ENCODE measurements at regions not wholly inside any gene's neighbourhood (a gene's known extent, or its start where the extent isn't known, plus 50 kb on each side); places are given as distances from the start of the nearest gene placed in this dataset.

DNA sequence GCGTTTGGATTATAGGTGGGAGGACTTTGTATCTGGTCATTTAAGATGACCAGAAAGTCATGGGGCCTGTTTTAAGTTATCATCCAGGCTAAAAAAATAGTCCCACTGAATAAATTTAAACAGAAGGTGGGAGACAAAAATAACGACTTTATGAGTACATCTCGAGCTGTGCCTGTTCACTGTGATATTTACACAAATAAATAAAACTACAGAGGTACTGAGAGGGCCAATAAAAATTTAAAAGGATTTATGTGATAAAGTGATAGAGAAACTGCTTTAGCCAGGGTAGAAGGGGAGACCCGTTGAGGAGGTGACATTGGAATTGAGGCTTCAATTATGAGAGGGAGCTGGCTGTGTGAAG, 53.4 kb upstream of the PMEPA1 start:
- DNase-seq (no peak), FAIRE-seq (no peak)
- no peaks in the 10 kb centered on the region for H3K4me1 ChIP-seq (ENCODE audit: control insufficient read depth in 3 of 3, insufficient read depth in 2 of 3, low read depth in 1 of 3, low read length in 2 of 3)
- peaks cover 0 to 6% of the 10 kb centered on the region in 2 donors for H3K9me3 ChIP-seq (ENCODE audit: control insufficient read depth in 2 of 2, insufficient read depth in 1 of 2, low read depth in 1 of 2, low read length in 1 of 2)
- peaks cover 0 to 1% (median 0%) of the 10 kb centered on the region in 3 donors for H3K27me3 ChIP-seq (ENCODE audit: control insufficient read depth in 3 of 3, insufficient read depth in 3 of 3, low read length in 3 of 3)
- 57 to 75% (median 66%) methylated on average over 4 of the region's 4 CpGs for WGBS, 3 donors
- H3K27ac ChIP-seq (ENCODE audit: low read depth in 1 of 3, low read length in 2 of 3), result no peak overlapping the region
- H3K36me3 ChIP-seq (ENCODE audit: control insufficient read depth in 3 of 3, insufficient read depth in 2 of 3, low read depth in 1 of 3, low read length in 3 of 3), result no peaks in the 10 kb centered on the region
- H3K4me3 ChIP-seq (ENCODE audit: low read depth in 1 of 3, low read length in 3 of 3), result no peak overlapping the region

DNA sequence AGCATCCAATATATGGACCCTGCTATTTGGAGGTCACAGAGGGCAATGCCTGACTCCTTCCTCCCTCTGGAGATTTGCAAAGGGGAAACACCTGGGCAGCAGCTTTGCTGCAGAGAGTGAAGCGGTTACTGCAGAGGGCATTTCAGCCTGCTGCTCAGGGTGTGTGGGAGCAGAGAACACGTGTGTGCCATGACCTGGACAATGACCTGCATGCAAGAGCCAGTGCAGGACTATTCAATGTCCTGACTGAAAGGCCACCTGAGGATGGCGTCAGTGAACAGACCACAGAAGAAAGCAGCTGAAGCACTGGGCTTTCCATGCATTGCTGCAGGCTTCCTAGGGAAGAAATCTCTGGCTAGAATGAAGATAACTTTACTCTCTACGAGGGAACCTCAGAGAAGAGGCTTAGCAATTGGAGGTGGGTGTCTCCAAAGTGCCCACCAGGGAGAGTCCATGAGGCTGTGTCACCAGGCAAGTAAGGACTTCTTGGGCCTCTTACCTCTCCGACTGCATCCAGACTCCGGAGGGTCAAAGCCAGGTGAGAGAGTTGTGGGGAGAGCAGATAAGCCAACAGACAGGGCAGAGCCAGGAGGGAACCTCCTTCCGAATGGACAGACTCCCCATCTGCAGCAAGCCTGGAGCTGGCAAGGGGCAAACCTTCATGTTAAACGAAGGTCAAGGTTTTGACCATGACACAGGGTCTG, 52.9 kb upstream of the PMEPA1 start:
- no peaks in the 10 kb centered on the region for H3K4me1 ChIP-seq (ENCODE audit: control insufficient read depth in 3 of 3, insufficient read depth in 2 of 3, low read depth in 1 of 3, low read length in 2 of 3)
- 67 to 82% (median 67%) methylated on average over 8 of the region's 8 CpGs for WGBS, 3 donors
- H3K9me3 ChIP-seq (ENCODE audit: control insufficient read depth in 2 of 2, insufficient read depth in 1 of 2, low read depth in 1 of 2, low read length in 1 of 2), result peaks cover 0 to 6% of the 10 kb centered on the region in 2 donors
- DNase-seq, result no peak
- H3K27ac ChIP-seq (ENCODE audit: low read depth in 1 of 3, low read length in 2 of 3), result no peak overlapping the region
- no peak overlapping the region for H3K4me3 ChIP-seq (ENCODE audit: low read depth in 1 of 3, low read length in 3 of 3)
- no peak for FAIRE-seq
- peaks cover 0 to 1% (median 0%) of the 10 kb centered on the region in 3 donors for H3K27me3 ChIP-seq (ENCODE audit: control insufficient read depth in 3 of 3, insufficient read depth in 3 of 3, low read length in 3 of 3)
- H3K36me3 ChIP-seq (ENCODE audit: control insufficient read depth in 3 of 3, insufficient read depth in 2 of 3, low read depth in 1 of 3, low read length in 3 of 3), result no peaks in the 10 kb centered on the region

DNA sequence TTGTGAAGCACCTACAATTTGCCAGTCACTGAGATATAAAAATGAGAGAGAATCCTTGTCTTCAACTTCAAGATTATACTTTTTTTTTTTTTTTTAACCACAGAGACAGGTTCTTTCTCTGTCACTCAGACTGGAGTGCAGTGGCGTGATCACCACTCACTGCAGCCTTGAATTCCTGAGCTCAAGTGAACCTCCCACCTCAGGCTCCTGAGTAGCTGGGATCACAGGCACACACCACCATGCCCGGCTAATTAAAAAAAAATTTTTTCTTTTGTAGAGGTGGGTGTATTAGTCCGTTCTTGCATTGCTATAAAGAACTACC, 51.6 kb upstream of the PMEPA1 start:
- DNase-seq (no peak), FAIRE-seq (no peak)
- Histone ChIP-seq H3K4me3 (ENCODE audit: low read depth in 1 of 3, low read length in 3 of 3) (no peak overlapping the region), H3K27me3 (ENCODE audit: control insufficient read depth in 3 of 3, insufficient read depth in 3 of 3, low read length in 3 of 3) (peaks cover 0 to 4% (median 0%) of the 10 kb centered on the region in 3 donors), H3K27ac (ENCODE audit: low read depth in 1 of 3, low read length in 2 of 3) (no peak overlapping the region), H3K4me1 (ENCODE audit: control insufficient read depth in 3 of 3, insufficient read depth in 2 of 3, low read depth in 1 of 3, low read length in 2 of 3) (no peaks in the 10 kb centered on the region), H3K9me3 (ENCODE audit: control insufficient read depth in 2 of 2, insufficient read depth in 1 of 2, low read depth in 1 of 2, low read length in 1 of 2) (peaks cover 0 to 6% of the 10 kb centered on the region in 2 donors), H3K36me3 (ENCODE audit: control insufficient read depth in 3 of 3, insufficient read depth in 2 of 3, low read depth in 1 of 3, low read length in 3 of 3) (no peaks in the 10 kb centered on the region)
- 77 to 87% (median 78%) methylated on average over 3 of the region's 3 CpGs for WGBS, 3 donors

DNA sequence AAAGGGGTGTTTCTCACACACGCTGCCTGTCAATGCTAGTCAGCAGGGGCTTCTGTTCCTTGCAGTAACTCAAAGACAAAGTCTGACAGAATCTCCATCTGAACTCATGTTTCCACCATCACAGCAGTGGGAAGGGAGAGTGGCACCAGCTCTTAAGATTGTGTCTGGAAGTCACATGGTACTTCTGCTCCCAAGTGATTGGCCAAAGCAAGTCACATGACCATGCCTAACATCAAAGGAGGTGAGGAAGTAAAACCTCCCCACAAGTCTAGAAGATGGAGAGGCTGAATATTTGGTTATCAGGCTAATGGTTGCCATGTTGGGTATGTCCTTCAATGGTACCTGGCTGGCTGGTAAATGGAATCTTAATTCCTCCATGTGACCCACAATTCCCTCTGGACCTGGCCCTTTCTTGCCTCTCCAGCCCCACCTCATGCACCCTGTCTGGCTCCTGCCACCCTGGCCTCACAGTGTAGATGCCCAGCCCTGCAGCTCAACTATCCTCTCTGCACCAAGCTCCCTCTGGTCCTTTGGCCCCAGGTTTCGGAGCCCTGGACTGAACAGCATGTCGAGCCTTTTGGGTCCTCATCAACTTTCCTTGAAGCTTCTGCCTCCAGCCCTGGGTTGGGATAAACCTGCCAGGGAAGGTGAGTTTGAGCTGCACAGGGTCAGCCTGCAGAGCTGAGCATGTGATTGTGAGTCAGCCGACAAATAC, 51.0 kb upstream of the PMEPA1 start:
- peaks cover 0 to 6% of the 10 kb centered on the region in 2 donors for H3K9me3 ChIP-seq (ENCODE audit: control insufficient read depth in 2 of 2, insufficient read depth in 1 of 2, low read depth in 1 of 2, low read length in 1 of 2)
- no peak overlapping the region for H3K27ac ChIP-seq (ENCODE audit: low read depth in 1 of 3, low read length in 2 of 3)
- H3K36me3 ChIP-seq (ENCODE audit: control insufficient read depth in 3 of 3, insufficient read depth in 2 of 3, low read depth in 1 of 3, low read length in 3 of 3), result no peaks in the 10 kb centered on the region
- H3K27me3 ChIP-seq (ENCODE audit: control insufficient read depth in 3 of 3, insufficient read depth in 3 of 3, low read length in 3 of 3), result peaks cover 0 to 4% (median 0%) of the 10 kb centered on the region in 3 donors
- DNase-seq, result no peak
- no peaks in the 10 kb centered on the region for H3K4me1 ChIP-seq (ENCODE audit: control insufficient read depth in 3 of 3, insufficient read depth in 2 of 3, low read depth in 1 of 3, low read length in 2 of 3)
- 93 to 95% (median 93%) methylated on average over 4 of the region's 4 CpGs for WGBS, 3 donors
- no peak overlapping the region for H3K4me3 ChIP-seq (ENCODE audit: low read depth in 1 of 3, low read length in 3 of 3)
- FAIRE-seq, result no peak

DNA sequence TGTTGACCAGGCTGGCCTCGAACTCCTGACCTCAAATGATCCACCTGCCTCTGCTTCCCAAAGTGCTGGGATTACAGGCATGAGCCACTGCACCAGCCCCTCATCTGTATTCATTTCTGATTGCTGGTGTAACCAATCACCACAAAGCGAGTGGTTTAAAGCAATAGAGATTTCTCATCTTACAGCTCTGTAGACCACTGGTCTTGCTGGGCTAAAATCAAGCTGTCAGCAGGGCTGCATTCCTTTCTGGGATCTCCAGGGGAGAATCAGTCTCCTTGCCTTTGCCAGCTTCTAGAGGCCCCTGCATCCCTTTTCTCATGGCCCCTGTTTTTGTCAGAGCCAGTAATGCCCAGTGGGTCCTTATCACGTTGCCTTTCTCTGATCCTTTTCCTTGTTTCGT, 49.9 kb upstream of the PMEPA1 start:
- no peaks in the 10 kb centered on the region for H3K36me3 ChIP-seq (ENCODE audit: control insufficient read depth in 3 of 3, insufficient read depth in 2 of 3, low read depth in 1 of 3, low read length in 3 of 3)
- H3K4me1 ChIP-seq (ENCODE audit: control insufficient read depth in 3 of 3, insufficient read depth in 2 of 3, low read depth in 1 of 3, low read length in 2 of 3), result no peaks in the 10 kb centered on the region
- H3K9me3 ChIP-seq (ENCODE audit: control insufficient read depth in 2 of 2, insufficient read depth in 1 of 2, low read depth in 1 of 2, low read length in 1 of 2), result peaks cover 0 to 5% of the 10 kb centered on the region in 2 donors
- H3K4me3 ChIP-seq (ENCODE audit: low read depth in 1 of 3, low read length in 3 of 3), result no peak overlapping the region
- H3K27ac ChIP-seq (ENCODE audit: low read depth in 1 of 3, low read length in 2 of 3), result no peak overlapping the region
- FAIRE-seq, result no peak
- DNase-seq, result no peak
- WGBS, 3 donors, result 68 to 78% (median 69%) methylated on average over 4 of the region's 4 CpGs
- H3K27me3 ChIP-seq (ENCODE audit: control insufficient read depth in 3 of 3, insufficient read depth in 3 of 3, low read length in 3 of 3), result peaks cover 0 to 4% (median 0%) of the 10 kb centered on the region in 3 donors

Measured in small intestine (tissue), 7 donors.